MM.1S (cell line): ENCODE measurements at regions not wholly inside any gene's neighbourhood (a gene's known extent, or its start where the extent isn't known, plus 50 kb on each side); places are given as distances from the start of the nearest gene placed in this dataset.

ENCODE experiments used
- DNase-seq: peaks from one replicate; pipeline ENCODE4 v3.0.0-alpha.2; 2015
- H2AFZ ChIP-seq: fragments of 300-600 bp; sonication (generic); 2 replicates; pipeline ENCODE4 v1.6.0; 2016; ENCODE audit warnings: antibody characterized with exemption, low read length
- H3F3A ChIP-seq: fragments of 300-600 bp; sonication (generic); 2 replicates; pipeline ENCODE4 v1.6.1; 2016; ENCODE audit warnings: mild to moderate bottlenecking, antibody characterized with exemption, low read length, moderate library complexity, mixed read lengths; ENCODE audit not compliant: insufficient read depth
- H3K27ac ChIP-seq: fragments of 300-600 bp; sonication (generic); 2 replicates; pipeline ENCODE4 v1.5.1; 2016; ENCODE audit warnings: mild to moderate bottlenecking, low read length
- H3K27me3 ChIP-seq: fragments of 300-600 bp; sonication (generic); replicated peaks from 2 replicates; pipeline ENCODE4 v1.6.0; 2016; ENCODE audit warnings: low read length; ENCODE audit not compliant: insufficient read depth
- H3K36me3 ChIP-seq: fragments of 300-600 bp; sonication (generic); replicated peaks from 2 replicates; pipeline ENCODE4 v1.6.1; 2016; ENCODE audit warnings: mild to moderate bottlenecking, low read length, mixed read lengths; ENCODE audit not compliant: insufficient read depth
- H3K4me1 ChIP-seq: fragments of 300-600 bp; sonication (generic); 2 replicates; pipeline ENCODE4 v1.6.1; 2016; ENCODE audit warnings: low read length, mixed read lengths
- H3K4me2 ChIP-seq: fragments of 300-600 bp; sonication (generic); 2 replicates; pipeline ENCODE4 v1.6.0; 2016; ENCODE audit warnings: low read depth, low read length
- H3K4me3 ChIP-seq: fragments of 300-600 bp; sonication (generic); 2 replicates; pipeline ENCODE4 v1.5.1; 2016; ENCODE audit warnings: low read length, mixed read lengths
- H3K79me2 ChIP-seq: fragments of 300-600 bp; sonication (generic); 2 replicates; pipeline ENCODE4 v1.6.1; 2016; ENCODE audit warnings: mixed run types, low read length, mixed read lengths
- H3K9ac ChIP-seq: fragments of 300-600 bp; sonication (generic); 2 replicates; pipeline ENCODE4 v1.6.1; 2016; ENCODE audit warnings: low read length, mixed read lengths
- H3K9me2 ChIP-seq: fragments of 300-600 bp; sonication (generic); replicated peaks from 2 replicates; pipeline ENCODE4 v1.6.1; 2016; ENCODE audit warnings: mild to moderate bottlenecking, low read length, mixed read lengths; ENCODE audit not compliant: insufficient read depth
- H3K9me3 ChIP-seq: fragments of 300-600 bp; sonication (generic); replicated peaks from 2 replicates; pipeline ENCODE4 v1.6.1; 2016; ENCODE audit warnings: mild to moderate bottlenecking, low read length, mixed read lengths; ENCODE audit not compliant: insufficient read depth
- H4K20me1 ChIP-seq: fragments of 300-600 bp; sonication (generic); 2 replicates; pipeline ENCODE4 v1.6.1; 2016; ENCODE audit warnings: mild to moderate bottlenecking, low read length, moderate library complexity, mixed read lengths; ENCODE audit not compliant: insufficient read depth
- CTCF ChIP-seq: fragments of 300-600 bp; sonication (generic); IDR thresholded peaks from 2 replicates; pipeline ENCODE4 v1.5.1; 2016; ENCODE audit warnings: antibody characterized with exemption, low read length, mixed read lengths
- EZH2 ChIP-seq: fragments of 300-600 bp; sonication (generic); optimal IDR thresholded peaks from 2 replicates; pipeline ENCODE3; 2017; ENCODE audit warnings: low read depth, mild to moderate bottlenecking, antibody characterized with exemption, low read length, mixed read lengths
- EZH2phosphoT487 ChIP-seq: fragments of 300-600 bp; sonication (generic); IDR thresholded peaks from 2 replicates; pipeline ENCODE4 v1.6.1; 2018; ENCODE audit warnings: antibody characterized with exemption, low read length

GRCh38 chr12:115507951-115508722, 769.4 kb downstream of the MED13L start:
- no peak overlapping the region for H3K4me2 ChIP-seq
- TF ChIP-seq CTCF (no peak), EZH2phosphoT487 (no peak), EZH2 (no peak)
- no peaks in the 10 kb centered on the region for H3K9me2 ChIP-seq
- H3F3A ChIP-seq, result no peaks in the 10 kb centered on the region
- peaks cover 9% of the 10 kb centered on the region for H3K27me3 ChIP-seq
- no peak for DNase-seq
- H3K9ac ChIP-seq, result no peak overlapping the region
- no peak overlapping the region for H3K4me3 ChIP-seq
- no peak overlapping the region for H2AFZ ChIP-seq
- peaks cover 6% of the 10 kb centered on the region for H3K4me1 ChIP-seq
- H3K27ac ChIP-seq, result no peak overlapping the region
- H3K9me3 ChIP-seq, result no peaks in the 10 kb centered on the region
- H3K79me2 ChIP-seq, result no peaks in the 10 kb centered on the region
- H3K36me3 ChIP-seq, result no peaks in the 10 kb centered on the region
- no peaks in the 10 kb centered on the region for H4K20me1 ChIP-seq

GRCh38 chr12:115507560-115507889, 770.0 kb downstream of the MED13L start:
- no peak for TF ChIP-seq EZH2phosphoT487
- TF ChIP-seq EZH2, result no peak
- TF ChIP-seq CTCF, result no peak
- Histone ChIP-seq H3K9ac (no peak overlapping the region), H3K4me2 (no peak overlapping the region)

GRCh38 chr12:115506822-115507559, 770.5 kb downstream of the MED13L start:
- Histone ChIP-seq H3K4me1 (peaks cover 6% of the 10 kb centered on the region), H3K4me3 (no peak overlapping the region), H3K4me2 (no peak overlapping the region), H3K27ac (no peak overlapping the region), H3K36me3 (no peaks in the 10 kb centered on the region), H3F3A (no peaks in the 10 kb centered on the region), H3K9ac (no peak overlapping the region), H3K9me2 (no peaks in the 10 kb centered on the region), H3K9me3 (no peaks in the 10 kb centered on the region), H3K79me2 (no peaks in the 10 kb centered on the region), H4K20me1 (no peaks in the 10 kb centered on the region), H2AFZ (no peak overlapping the region), H3K27me3 (peaks cover 20% of the 10 kb centered on the region)
- no peak for DNase-seq
- TF ChIP-seq CTCF (no peak), EZH2 (no peak), EZH2phosphoT487 (no peak)

More at GRCh38 chr12:115507560-115507889, 770.0 kb downstream of the MED13L start:
- Histone ChIP-seq H3K36me3 (no peaks in the 10 kb centered on the region), H4K20me1 (no peaks in the 10 kb centered on the region), H3F3A (no peaks in the 10 kb centered on the region), H3K79me2 (no peaks in the 10 kb centered on the region), H2AFZ (no peak overlapping the region), H3K4me1 (peaks cover 6% of the 10 kb centered on the region), H3K9me2 (no peaks in the 10 kb centered on the region), H3K9me3 (no peaks in the 10 kb centered on the region), H3K27ac (no peak overlapping the region), H3K4me3 (no peak overlapping the region), H3K27me3 (peaks cover 15% of the 10 kb centered on the region)
- DNase-seq, result no peak
